NT2/D1 (cell line): ENCODE measurements at regions not wholly inside any gene's neighbourhood (a gene's known extent, or its start where the extent isn't known, plus 50 kb on each side); places are given as distances from the start of the nearest gene placed in this dataset.

Source experiments
- DNase-seq: peaks from one replicate; pipeline ENCODE4 v3.0.0-alpha.2; 2011; ENCODE audit warnings: low read depth, low spot score
- H3K27me3 ChIP-seq: 2 replicates; pipeline ENCODE4 v1.6.0; 2011; ENCODE audit warnings: mild to moderate bottlenecking; ENCODE audit not compliant: insufficient read length, insufficient read depth
- H3K36me3 ChIP-seq: 2 replicates; pipeline ENCODE4 v1.6.1; 2011; ENCODE audit warnings: mild to moderate bottlenecking, low read length, mixed read lengths; ENCODE audit not compliant: insufficient read depth, insufficient read length
- H3K4me1 ChIP-seq: 2 replicates; pipeline ENCODE4 v1.5.1; 2011; ENCODE audit not compliant: insufficient read depth, insufficient read length
- H3K4me3 ChIP-seq: 2 replicates; pipeline ENCODE4 v1.5.1; 2011; ENCODE audit warnings: low read depth; ENCODE audit not compliant: insufficient read length
- H3K9ac ChIP-seq: 2 replicates; pipeline ENCODE4 v1.6.0; 2011; ENCODE audit warnings: low read depth; ENCODE audit not compliant: insufficient read length
- H3K9me3 ChIP-seq: 2 replicates; pipeline ENCODE4 v1.5.1; 2011; ENCODE audit warnings: mild to moderate bottlenecking, low read length; ENCODE audit not compliant: insufficient read depth
- SUZ12 ChIP-seq: IDR thresholded peaks from 2 replicates; pipeline ENCODE4 v1.6.1; 2011; ENCODE audit not compliant: insufficient read length, insufficient read depth; ENCODE audit errors: extremely low read depth
- YY1 ChIP-seq: IDR thresholded peaks from 2 replicates; pipeline ENCODE4 v1.6.1; 2011; ENCODE audit not compliant: insufficient read length, insufficient read depth
- ZNF274 ChIP-seq: IDR thresholded peaks from 2 replicates; pipeline ENCODE4 v1.6.1; 2011; ENCODE audit warnings: mild to moderate bottlenecking, low read depth, low read length

- TF ChIP-seq ZNF274 (no peak), SUZ12 (no peak), YY1 (no peak)
- DNase-seq, result no peak
- Histone ChIP-seq H3K9ac (no peak overlapping the region), H3K27me3 (no peaks in the 10 kb centered on the region), H3K4me3 (no peak overlapping the region), H3K9me3 (no peaks in the 10 kb centered on the region), H3K4me1 (no peaks in the 10 kb centered on the region), H3K36me3 (no peaks in the 10 kb centered on the region)
These were observed 507.3 kb upstream of the CDH8 start for GRCh38 chr16:62543516-62543915.

- Histone ChIP-seq H3K9me3 (no peaks in the 10 kb centered on the region), H3K4me3 (no peak overlapping the region), H3K36me3 (no peaks in the 10 kb centered on the region), H3K9ac (no peak overlapping the region), H3K27me3 (no peaks in the 10 kb centered on the region), H3K4me1 (no peaks in the 10 kb centered on the region)
- no peak for DNase-seq
- TF ChIP-seq ZNF274, result no peak
- no peak for TF ChIP-seq YY1
- TF ChIP-seq SUZ12, result no peak
These were observed 503.4 kb upstream of the CDH8 start for GRCh38 chr16:62539657-62540056.

GRCh38 chr16:62530426-62530825 lies 494.2 kb upstream of the CDH8 start:
- no peak overlapping the region for H3K4me3 ChIP-seq

GRCh38 chr16:62516001-62516400 lies 479.8 kb upstream of the CDH8 start:
- no peak for DNase-seq

More at GRCh38 chr16:62530426-62530825, 494.2 kb upstream of the CDH8 start:
- no peak overlapping the region for H3K9ac ChIP-seq
- no peaks in the 10 kb centered on the region for H3K27me3 ChIP-seq
- no peaks in the 10 kb centered on the region for H3K9me3 ChIP-seq
- no peaks in the 10 kb centered on the region for H3K4me1 ChIP-seq
- TF ChIP-seq SUZ12, result no peak
- TF ChIP-seq YY1, result no peak
- H3K36me3 ChIP-seq, result no peaks in the 10 kb centered on the region
- no peak for DNase-seq

GRCh38 chr16:62503073-62503472 lies 466.8 kb upstream of the CDH8 start:
- no peak for TF ChIP-seq ZNF274
- no peak for TF ChIP-seq SUZ12
- no peak for TF ChIP-seq YY1
- H3K9ac ChIP-seq, result no peak overlapping the region
- H3K4me1 ChIP-seq, result no peaks in the 10 kb centered on the region
- no peak overlapping the region for H3K4me3 ChIP-seq
- no peaks in the 10 kb centered on the region for H3K36me3 ChIP-seq
- no peak for DNase-seq
- H3K9me3 ChIP-seq, result no peaks in the 10 kb centered on the region
- H3K27me3 ChIP-seq, result no peaks in the 10 kb centered on the region

More at GRCh38 chr16:62516001-62516400, 479.8 kb upstream of the CDH8 start:
- H3K27me3 ChIP-seq, result no peaks in the 10 kb centered on the region
- no peak for TF ChIP-seq ZNF274
- no peak for TF ChIP-seq YY1
- TF ChIP-seq SUZ12, result no peak
- H3K9ac ChIP-seq, result no peak overlapping the region
- no peak overlapping the region for H3K4me3 ChIP-seq
- H3K36me3 ChIP-seq, result no peaks in the 10 kb centered on the region
- no peaks in the 10 kb centered on the region for H3K9me3 ChIP-seq
- H3K4me1 ChIP-seq, result no peaks in the 10 kb centered on the region

GRCh38 chr16:62478903-62479458 lies 442.7 kb upstream of the CDH8 start:
- DNase-seq, result no peak
- Histone ChIP-seq H3K4me3 (no peak overlapping the region), H3K4me1 (no peaks in the 10 kb centered on the region), H3K36me3 (no peaks in the 10 kb centered on the region), H3K27me3 (no peaks in the 10 kb centered on the region), H3K9ac (no peak overlapping the region), H3K9me3 (peaks cover 21% of the 10 kb centered on the region; the same call in 1 of the 2 replicates)
- TF ChIP-seq YY1 (no peak), ZNF274 (no peak), SUZ12 (no peak)

- no peak overlapping the region for H3K4me3 ChIP-seq
- H3K27me3 ChIP-seq, result no peaks in the 10 kb centered on the region
- DNase-seq, result no peak
- no peaks in the 10 kb centered on the region for H3K36me3 ChIP-seq
- no peak for TF ChIP-seq YY1
- TF ChIP-seq ZNF274, result no peak
- TF ChIP-seq SUZ12, result no peak
- H3K4me1 ChIP-seq, result no peaks in the 10 kb centered on the region
- H3K9me3 ChIP-seq, result peaks cover 23% of the 10 kb centered on the region; the same call in 1 of the 2 replicates
- H3K9ac ChIP-seq, result no peak overlapping the region
These were observed 441.6 kb upstream of the CDH8 start for GRCh38 chr16:62477796-62478195.
